GM13977 (cell line): ENCODE measurements at regions not wholly inside any gene's neighbourhood (a gene's known extent, or its start where the extent isn't known, plus 50 kb on each side); places are given as distances from the start of the nearest gene placed in this dataset.

Experiments
- DNase-seq: peaks from one replicate; pipeline ENCODE4 v3.0.0; 2012; ENCODE audit warnings: low spot score
- in situ Hi-C: fragments of 300-500 bp; cut with MboI; formaldehyde crosslinking; loops from one replicate; pipeline ENCODE4 v1.12.0; 2022; ENCODE audit warnings: low sequenced_read_pairs, low pct_unique_long_range_greater_than_20kb, mixed read lengths, inconsistent platforms; ENCODE audit not compliant: unreplicated experiment
- TF ChIP-seq, protein P1 (sequence below): IDR thresholded peaks from 2 replicates; pipeline ENCODE4 v1.5.1; 2012; ENCODE audit warnings: mild to moderate bottlenecking, control low read depth; ENCODE audit not compliant: insufficient read depth; ENCODE audit errors: extremely low read depth, missing control alignments

DNA sequence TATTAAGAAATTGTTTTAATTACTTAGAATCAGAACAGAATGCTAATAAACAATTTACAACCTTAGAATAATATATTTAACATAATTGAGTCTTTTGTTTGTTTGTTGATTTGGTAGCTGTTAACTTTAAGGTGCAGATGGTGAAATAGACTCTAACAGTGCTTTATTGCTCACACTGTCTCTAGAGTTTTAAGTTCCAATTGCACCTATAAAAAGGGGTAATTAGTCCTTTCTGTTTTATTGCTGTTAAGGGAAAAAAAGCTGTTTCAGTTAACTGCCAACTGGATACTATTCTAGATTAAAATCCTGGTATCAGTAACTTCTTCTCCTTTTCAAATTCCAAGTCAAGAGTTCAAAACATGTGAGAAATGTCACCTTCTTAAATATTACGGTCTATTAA lies 197.6 kb upstream of the TMPRSS15 start:
- TF ChIP-seq, protein P1, sequence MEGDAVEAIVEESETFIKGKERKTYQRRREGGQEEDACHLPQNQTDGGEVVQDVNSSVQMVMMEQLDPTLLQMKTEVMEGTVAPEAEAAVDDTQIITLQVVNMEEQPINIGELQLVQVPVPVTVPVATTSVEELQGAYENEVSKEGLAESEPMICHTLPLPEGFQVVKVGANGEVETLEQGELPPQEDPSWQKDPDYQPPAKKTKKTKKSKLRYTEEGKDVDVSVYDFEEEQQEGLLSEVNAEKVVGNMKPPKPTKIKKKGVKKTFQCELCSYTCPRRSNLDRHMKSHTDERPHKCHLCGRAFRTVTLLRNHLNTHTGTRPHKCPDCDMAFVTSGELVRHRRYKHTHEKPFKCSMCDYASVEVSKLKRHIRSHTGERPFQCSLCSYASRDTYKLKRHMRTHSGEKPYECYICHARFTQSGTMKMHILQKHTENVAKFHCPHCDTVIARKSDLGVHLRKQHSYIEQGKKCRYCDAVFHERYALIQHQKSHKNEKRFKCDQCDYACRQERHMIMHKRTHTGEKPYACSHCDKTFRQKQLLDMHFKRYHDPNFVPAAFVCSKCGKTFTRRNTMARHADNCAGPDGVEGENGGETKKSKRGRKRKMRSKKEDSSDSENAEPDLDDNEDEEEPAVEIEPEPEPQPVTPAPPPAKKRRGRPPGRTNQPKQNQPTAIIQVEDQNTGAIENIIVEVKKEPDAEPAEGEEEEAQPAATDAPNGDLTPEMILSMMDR, result no peak
- in situ Hi-C loops, result no loop called here
- no peak for DNase-seq

GRCh38 chr21:18602711-18603110 lies 199.1 kb upstream of the TMPRSS15 start:
- in situ Hi-C loops, result no loop called here
- TF ChIP-seq, protein P1, result no peak
- DNase-seq, result no peak

GRCh38 chr21:18603261-18603660 lies 199.7 kb upstream of the TMPRSS15 start:
- DNase-seq, result no peak
- TF ChIP-seq, protein P1, result no peak
- in situ Hi-C loops, result no loop called here

DNA sequence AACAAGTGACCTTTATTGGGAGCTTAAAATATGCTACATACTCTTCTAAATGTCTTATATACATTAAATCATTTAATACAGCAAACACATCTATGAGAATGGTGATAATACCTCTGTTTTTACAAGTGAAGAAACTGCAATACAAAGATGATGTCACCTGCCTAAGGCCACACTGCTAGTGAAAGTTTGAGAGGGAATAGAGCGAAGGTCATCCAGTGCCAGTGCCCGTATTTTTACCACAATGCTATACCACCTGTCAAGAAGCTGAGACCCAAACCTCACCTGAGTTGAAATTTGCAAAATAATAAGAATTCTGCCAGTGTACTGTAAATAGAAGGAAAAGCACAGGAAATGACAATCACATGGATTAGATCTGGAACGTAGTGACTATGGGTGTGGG lies 200.4 kb upstream of the TMPRSS15 start:
- no peak for DNase-seq
- in situ Hi-C loops, result no loop called here
- TF ChIP-seq, protein P1, result no peak

GRCh38 chr21:18608226-18608625 lies 204.6 kb upstream of the TMPRSS15 start:
- DNase-seq, result no peak
- TF ChIP-seq, protein P1, result no peak
- in situ Hi-C loops, result no loop called here

DNA sequence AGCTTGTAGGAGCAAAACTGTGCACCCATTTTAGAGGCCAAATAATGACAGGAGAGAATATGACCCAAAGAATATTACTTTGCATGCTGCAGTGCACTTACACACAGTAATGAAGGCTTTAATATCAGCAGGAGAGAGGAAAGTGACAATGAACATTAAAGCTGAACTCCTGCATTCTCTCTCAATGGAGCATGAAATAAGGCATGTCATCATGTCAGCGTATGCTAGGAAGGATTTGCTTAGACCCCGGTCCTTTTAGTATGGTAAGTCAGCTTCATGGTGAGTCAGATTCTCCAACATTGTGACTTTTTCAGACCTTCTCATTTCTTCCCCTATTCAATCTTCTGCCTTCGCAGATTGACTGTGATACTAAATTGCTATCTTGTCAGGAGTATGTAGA lies 210.7 kb upstream of the TMPRSS15 start:
- in situ Hi-C loops, result no loop called here
- TF ChIP-seq, protein P1, result no peak
- DNase-seq, result no peak

DNA sequence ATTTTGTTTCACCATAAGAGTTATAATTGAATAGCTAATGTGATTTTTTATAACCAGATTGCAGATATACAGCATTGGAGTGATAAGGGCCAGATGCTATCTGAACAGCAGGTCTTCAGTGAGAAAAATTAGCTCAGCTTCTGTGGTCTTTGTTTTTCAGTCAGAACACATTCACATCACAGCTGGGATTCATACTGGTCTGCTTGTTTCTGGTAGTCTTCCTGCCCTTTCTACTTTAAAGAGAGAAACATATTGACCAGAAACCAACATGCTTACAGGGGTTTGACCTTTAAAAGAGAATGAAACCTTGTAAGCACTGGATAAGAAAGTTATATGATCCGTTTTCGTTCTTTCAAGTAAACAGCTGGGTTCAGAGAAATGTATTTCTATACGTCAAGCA lies 213.7 kb upstream of the TMPRSS15 start:
- in situ Hi-C loops, result no loop called here
- TF ChIP-seq, protein P1, result no peak
- no peak for DNase-seq
